Parathyroid adenoma (tissue), 2 donors: ENCODE measurements at regions not wholly inside any gene's neighbourhood (a gene's known extent, or its start where the extent isn't known, plus 50 kb on each side); places are given as distances from the start of the nearest gene placed in this dataset.
"Not testable (repeated sequence)": the region's sequence is repeated elsewhere in the genome, so short reads cannot be mapped to it uniquely, and the experiment has no call there.

Source experiments
- H2AFZ ChIP-seq: fragments of 300-600 bp; sonication (generic); one replicate; pipeline ENCODE4 v1.7.0; 2017; ENCODE audit warnings: antibody characterized with exemption, mild to moderate bottlenecking
- H3K27ac ChIP-seq: fragments of 300-600 bp; sonication (generic); one replicate; pipeline ENCODE4 v1.7.0; 2017
- H3K27me3 ChIP-seq: fragments of 300-600 bp; sonication (generic); one replicate; pipeline ENCODE4 v1.7.0; 2017; ENCODE audit warnings: low read length; ENCODE audit not compliant: control insufficient read depth, insufficient read depth
- H3K36me3 ChIP-seq: fragments of 300-600 bp; sonication (generic); one replicate; pipeline ENCODE4 v1.7.0; 2017; ENCODE audit warnings: low read length; ENCODE audit not compliant: control insufficient read depth, insufficient read depth
- H3K4me1 ChIP-seq: fragments of 300-600 bp; sonication (generic); one replicate; pipeline ENCODE4 v1.7.0; 2017; ENCODE audit warnings: control low read depth
- H3K4me2 ChIP-seq: fragments of 300-600 bp; sonication (generic); one replicate; pipeline ENCODE4 v1.7.0; 2017; ENCODE audit warnings: low read length
- H3K4me3 ChIP-seq: fragments of 300-600 bp; sonication (generic); one replicate; pipeline ENCODE4 v1.7.0; 2017; ENCODE audit warnings: low read depth, low read length
- H3K79me2 ChIP-seq: fragments of 300-600 bp; sonication (generic); one replicate; pipeline ENCODE4 v1.7.0; 2017; ENCODE audit warnings: control low read depth
- H3K9ac ChIP-seq: fragments of 300-600 bp; sonication (generic); one replicate; pipeline ENCODE4 v1.7.0; 2017; ENCODE audit warnings: mild to moderate bottlenecking
- H3K9me3 ChIP-seq: fragments of 300-600 bp; sonication (generic); one replicate; pipeline ENCODE4 v1.7.0; 2017; ENCODE audit warnings: low read length; ENCODE audit not compliant: control insufficient read depth
- TF ChIP-seq, protein P1 (sequence below): fragments of 300-600 bp; sonication (generic); IDR thresholded peaks from one replicate; pipeline ENCODE4 v1.7.0; 2017; ENCODE audit warnings: antibody characterized with exemption, mild to moderate bottlenecking
- donor health status: primary hyperparathyroidism.

DNA sequence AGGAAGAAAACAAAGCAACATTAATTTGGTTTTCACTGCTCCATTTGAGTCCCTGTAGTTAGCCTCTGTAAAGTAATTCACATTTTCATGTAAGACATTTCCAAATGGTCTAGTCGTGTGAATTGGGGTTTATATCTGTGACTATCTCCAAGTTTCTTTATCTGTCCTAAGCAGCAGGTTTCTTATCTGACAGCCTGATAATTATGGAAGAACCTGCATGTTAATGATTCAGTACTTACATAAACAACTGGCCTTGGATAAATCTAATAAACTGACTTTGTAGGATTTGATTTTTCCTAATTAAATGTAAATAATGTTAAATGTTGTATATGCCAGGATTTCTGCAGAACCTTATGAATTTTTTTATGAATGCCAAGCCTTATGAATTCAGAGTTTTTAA lies 964.9 kb downstream of the NR2F1-AS1 start:
- Histone ChIP-seq H3K79me2 (no peaks in the 10 kb centered on the region), H3K4me3 (no peak overlapping the region), H3K27ac (no peak overlapping the region), H3K27me3 (no peaks in the 10 kb centered on the region), H3K4me1 (no peaks in the 10 kb centered on the region), H3K4me2 (no peak overlapping the region), H3K36me3 (no peaks in the 10 kb centered on the region), H2AFZ (no peak overlapping the region), H3K9me3 (no peaks in the 10 kb centered on the region), H3K9ac (no peak overlapping the region)
- TF ChIP-seq, protein P1, sequence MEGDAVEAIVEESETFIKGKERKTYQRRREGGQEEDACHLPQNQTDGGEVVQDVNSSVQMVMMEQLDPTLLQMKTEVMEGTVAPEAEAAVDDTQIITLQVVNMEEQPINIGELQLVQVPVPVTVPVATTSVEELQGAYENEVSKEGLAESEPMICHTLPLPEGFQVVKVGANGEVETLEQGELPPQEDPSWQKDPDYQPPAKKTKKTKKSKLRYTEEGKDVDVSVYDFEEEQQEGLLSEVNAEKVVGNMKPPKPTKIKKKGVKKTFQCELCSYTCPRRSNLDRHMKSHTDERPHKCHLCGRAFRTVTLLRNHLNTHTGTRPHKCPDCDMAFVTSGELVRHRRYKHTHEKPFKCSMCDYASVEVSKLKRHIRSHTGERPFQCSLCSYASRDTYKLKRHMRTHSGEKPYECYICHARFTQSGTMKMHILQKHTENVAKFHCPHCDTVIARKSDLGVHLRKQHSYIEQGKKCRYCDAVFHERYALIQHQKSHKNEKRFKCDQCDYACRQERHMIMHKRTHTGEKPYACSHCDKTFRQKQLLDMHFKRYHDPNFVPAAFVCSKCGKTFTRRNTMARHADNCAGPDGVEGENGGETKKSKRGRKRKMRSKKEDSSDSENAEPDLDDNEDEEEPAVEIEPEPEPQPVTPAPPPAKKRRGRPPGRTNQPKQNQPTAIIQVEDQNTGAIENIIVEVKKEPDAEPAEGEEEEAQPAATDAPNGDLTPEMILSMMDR: no peak

DNA sequence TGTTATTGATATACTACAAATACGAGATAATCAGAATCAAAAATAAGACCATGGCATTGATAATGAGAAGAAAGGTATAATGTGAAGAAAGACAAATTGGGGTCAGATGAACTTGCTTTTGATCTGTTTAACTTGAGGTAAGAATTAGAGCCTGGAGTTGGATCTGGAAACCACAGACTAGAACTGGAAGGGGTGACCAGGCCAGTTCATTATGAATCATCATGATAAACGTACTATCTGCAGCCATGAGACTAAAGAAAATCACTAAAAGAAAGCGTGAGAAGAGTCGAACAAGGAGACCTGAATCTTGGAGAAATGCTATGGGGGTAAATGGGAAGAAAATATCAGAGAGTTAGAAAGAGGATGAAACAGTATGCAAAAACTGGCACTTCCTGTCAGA lies 967.5 kb downstream of the NR2F1-AS1 start:
- H2AFZ ChIP-seq: no peak overlapping the region
- H3K4me1 ChIP-seq: no peaks in the 10 kb centered on the region
- H3K4me3 ChIP-seq: no peak overlapping the region
- no peaks in the 10 kb centered on the region for H3K36me3 ChIP-seq
- H3K4me2 ChIP-seq: no peak overlapping the region
- H3K27ac ChIP-seq: no peak overlapping the region
- H3K9ac ChIP-seq: no peak overlapping the region
- no peaks in the 10 kb centered on the region for H3K79me2 ChIP-seq
- H3K9me3 ChIP-seq: no peaks in the 10 kb centered on the region
- H3K27me3 ChIP-seq: no peaks in the 10 kb centered on the region
- TF ChIP-seq, protein P1: no peak

DNA sequence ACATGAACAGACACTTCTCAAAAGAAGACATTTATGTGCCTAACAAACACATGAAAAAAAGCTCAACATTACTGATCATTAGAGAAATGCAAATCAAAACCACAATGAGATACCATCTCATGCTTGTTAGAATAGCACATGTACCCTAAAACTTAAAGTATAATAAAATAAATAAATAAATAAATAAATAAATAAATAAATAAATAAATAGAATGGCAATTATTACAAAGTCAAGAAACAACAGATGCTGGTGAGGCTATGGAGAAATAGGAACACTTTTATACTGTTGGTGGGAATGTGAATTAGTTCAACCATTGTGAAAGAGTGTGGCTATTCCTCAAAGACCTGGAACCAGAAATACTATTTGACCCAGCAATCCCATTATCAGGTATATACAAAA lies 970.6 kb downstream of the NR2F1-AS1 start:
- H3K27me3 ChIP-seq, H3K79me2 ChIP-seq, H3K4me3 ChIP-seq, H3K9ac ChIP-seq, H3K36me3 ChIP-seq, H3K27ac ChIP-seq, H3K9me3 ChIP-seq, H3K4me2 ChIP-seq, H2AFZ ChIP-seq, H3K4me1 ChIP-seq: not testable (repeated sequence)

DNA sequence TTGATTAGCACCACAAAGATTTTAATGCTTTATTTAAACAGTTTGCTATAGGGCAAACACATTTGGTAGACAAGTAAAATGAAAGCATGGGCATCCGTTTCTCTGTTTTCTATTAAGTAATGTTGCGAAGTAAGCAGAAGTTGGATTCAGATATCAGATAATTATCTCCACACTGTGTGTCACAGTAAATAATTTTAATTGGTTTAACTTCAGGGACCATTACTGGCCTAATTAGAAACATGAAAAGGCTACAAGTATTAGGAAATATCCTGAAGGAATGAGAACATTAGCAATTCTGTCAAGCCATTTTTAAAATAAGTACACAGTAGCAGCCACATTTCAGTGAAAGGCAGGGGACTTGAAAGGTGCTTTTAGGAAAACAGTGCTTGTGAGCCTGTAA lies 975.4 kb downstream of the NR2F1-AS1 start:
- no peak overlapping the region for H3K4me3 ChIP-seq
- no peaks in the 10 kb centered on the region for H3K4me1 ChIP-seq
- H3K36me3 ChIP-seq: no peaks in the 10 kb centered on the region
- H3K27me3 ChIP-seq: no peaks in the 10 kb centered on the region
- no peaks in the 10 kb centered on the region for H3K9me3 ChIP-seq
- no peak overlapping the region for H2AFZ ChIP-seq
- H3K27ac ChIP-seq: no peak overlapping the region
- TF ChIP-seq, protein P1: no peak
- no peaks in the 10 kb centered on the region for H3K79me2 ChIP-seq
- no peak overlapping the region for H3K9ac ChIP-seq
- H3K4me2 ChIP-seq: no peak overlapping the region

DNA sequence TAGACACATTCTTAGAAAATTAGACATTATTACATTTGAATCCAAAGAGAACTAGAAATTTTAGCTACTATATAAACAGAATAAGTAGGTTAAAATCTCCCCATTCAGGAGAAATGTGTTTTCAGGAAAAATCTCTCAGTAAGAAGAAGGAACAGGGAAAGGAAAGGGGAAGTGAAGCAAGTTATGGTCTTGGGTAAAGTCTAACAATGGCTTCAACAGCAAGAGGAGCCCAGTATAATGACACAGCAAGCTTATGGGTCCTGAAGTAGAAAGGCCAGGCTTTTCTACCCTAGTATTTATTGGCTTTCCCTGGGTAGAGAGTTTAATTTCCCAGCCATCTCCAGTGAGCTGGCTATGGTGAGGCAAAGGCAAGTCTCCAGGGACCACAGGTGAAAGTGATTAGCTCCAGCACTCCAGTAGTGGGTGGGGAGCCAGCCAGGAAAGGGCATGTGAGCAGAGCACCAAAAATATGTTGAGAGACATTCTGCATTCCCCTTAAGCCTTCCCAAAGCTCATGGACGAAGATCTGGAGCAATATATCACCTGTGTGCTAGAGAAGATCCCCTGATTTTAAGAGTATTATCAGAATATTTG lies 981.7 kb downstream of the NR2F1-AS1 start:
- no peak overlapping the region for H3K27ac ChIP-seq
- no peaks in the 10 kb centered on the region for H3K27me3 ChIP-seq
- no peak overlapping the region for H3K4me3 ChIP-seq
- H2AFZ ChIP-seq: no peak overlapping the region
- no peaks in the 10 kb centered on the region for H3K36me3 ChIP-seq
- H3K9me3 ChIP-seq: no peaks in the 10 kb centered on the region
- no peaks in the 10 kb centered on the region for H3K79me2 ChIP-seq
- no peak overlapping the region for H3K4me2 ChIP-seq
- H3K9ac ChIP-seq: no peak overlapping the region
- no peaks in the 10 kb centered on the region for H3K4me1 ChIP-seq
- TF ChIP-seq, protein P1: no peak
